Cardiac muscle cell (in vitro differentiated cells and primary cell): ENCODE measurements at regions not wholly inside any gene's neighbourhood (a gene's known extent, or its start where the extent isn't known, plus 50 kb on each side); places are given as distances from the start of the nearest gene placed in this dataset.

ENCODE experiments used
- DNase-seq, 2 donors: peaks; one replicate each; pipeline versions ENCODE4 v3.0.0 to v3.0.0-alpha.2; 2010 to 2017; ENCODE audit warnings: low read depth in 1 of 2, low spot score in 1 of 2
- H3K27ac ChIP-seq: fragments of 200-600 bp; sonication (generic); 2 replicates; pipeline ENCODE4 v1.5.1; 2016
- H3K27me3 ChIP-seq: fragments of 200-600 bp; sonication (generic); 2 replicates; pipeline ENCODE4 v1.6.0; 2016; ENCODE audit warnings: control low read depth
- H3K36me3 ChIP-seq: fragments of 200-600 bp; sonication (generic); 2 replicates; pipeline ENCODE4 v1.5.1; 2016; ENCODE audit warnings: control low read depth
- H3K4me1 ChIP-seq: fragments of 200-600 bp; sonication (generic); 2 replicates; pipeline ENCODE4 v1.8.1; 2017; ENCODE audit warnings: low read depth, mild to moderate bottlenecking, mixed run types
- H3K4me3 ChIP-seq: fragments of 200-600 bp; sonication (generic); 2 replicates; pipeline ENCODE4 v1.5.1; 2016; ENCODE audit warnings: mild to moderate bottlenecking
- H3K9me3 ChIP-seq: fragments of 200-600 bp; sonication (generic); 2 replicates; pipeline ENCODE4 v1.5.1; 2017; ENCODE audit warnings: low read depth, mild to moderate bottlenecking, control low read depth
- TF ChIP-seq, protein P1 (sequence below): IDR thresholded peaks from 2 replicates; pipeline ENCODE4 v1.5.1; 2012; ENCODE audit warnings: low read depth, mild to moderate bottlenecking, low read length

DNA sequence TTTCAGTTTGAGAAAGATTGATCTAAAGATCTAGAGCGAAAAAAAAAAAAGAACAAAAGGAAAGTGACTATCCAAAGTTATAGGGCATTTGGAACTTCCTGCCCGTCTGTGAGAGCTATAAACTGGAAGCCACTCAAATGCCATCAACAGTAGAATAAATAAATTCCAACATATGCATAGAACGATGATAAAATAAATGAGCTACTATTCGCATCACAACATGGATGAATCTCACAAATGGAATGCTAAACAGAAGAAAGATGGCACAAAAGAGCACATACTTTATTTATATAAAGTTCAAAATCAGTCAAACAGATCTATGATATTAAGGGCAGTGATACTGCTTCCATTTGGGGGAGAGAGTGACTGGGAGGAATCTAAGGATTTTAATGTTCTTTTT lies 128.8 kb downstream of the TTC32 start:
- TF ChIP-seq, protein P1, sequence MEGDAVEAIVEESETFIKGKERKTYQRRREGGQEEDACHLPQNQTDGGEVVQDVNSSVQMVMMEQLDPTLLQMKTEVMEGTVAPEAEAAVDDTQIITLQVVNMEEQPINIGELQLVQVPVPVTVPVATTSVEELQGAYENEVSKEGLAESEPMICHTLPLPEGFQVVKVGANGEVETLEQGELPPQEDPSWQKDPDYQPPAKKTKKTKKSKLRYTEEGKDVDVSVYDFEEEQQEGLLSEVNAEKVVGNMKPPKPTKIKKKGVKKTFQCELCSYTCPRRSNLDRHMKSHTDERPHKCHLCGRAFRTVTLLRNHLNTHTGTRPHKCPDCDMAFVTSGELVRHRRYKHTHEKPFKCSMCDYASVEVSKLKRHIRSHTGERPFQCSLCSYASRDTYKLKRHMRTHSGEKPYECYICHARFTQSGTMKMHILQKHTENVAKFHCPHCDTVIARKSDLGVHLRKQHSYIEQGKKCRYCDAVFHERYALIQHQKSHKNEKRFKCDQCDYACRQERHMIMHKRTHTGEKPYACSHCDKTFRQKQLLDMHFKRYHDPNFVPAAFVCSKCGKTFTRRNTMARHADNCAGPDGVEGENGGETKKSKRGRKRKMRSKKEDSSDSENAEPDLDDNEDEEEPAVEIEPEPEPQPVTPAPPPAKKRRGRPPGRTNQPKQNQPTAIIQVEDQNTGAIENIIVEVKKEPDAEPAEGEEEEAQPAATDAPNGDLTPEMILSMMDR = no peak
- H3K27me3 ChIP-seq = no peaks in the 10 kb centered on the region
- no peak overlapping the region for H3K4me3 ChIP-seq
- DNase-seq = no peak
- H3K4me1 ChIP-seq = no peaks in the 10 kb centered on the region
- no peaks in the 10 kb centered on the region for H3K9me3 ChIP-seq
- H3K27ac ChIP-seq = no peak overlapping the region
- H3K36me3 ChIP-seq = no peaks in the 10 kb centered on the region

GRCh38 chr2:19769513-19769912 lies 132.3 kb downstream of the TTC32 start:
- Histone ChIP-seq H3K9me3 (no peaks in the 10 kb centered on the region), H3K27ac (no peak overlapping the region), H3K27me3 (no peaks in the 10 kb centered on the region), H3K4me1 (no peaks in the 10 kb centered on the region), H3K36me3 (no peaks in the 10 kb centered on the region), H3K4me3 (no peak overlapping the region)
- DNase-seq = peak in 1 of 2 donors; percentile 43
- TF ChIP-seq, protein P1 = peak; percentile 35

- H3K9me3 ChIP-seq = no peaks in the 10 kb centered on the region
- H3K27ac ChIP-seq = no peak overlapping the region
- DNase-seq = no peak
- TF ChIP-seq, protein P1 = no peak
- H3K27me3 ChIP-seq = no peaks in the 10 kb centered on the region
- no peak overlapping the region for H3K4me3 ChIP-seq
- no peaks in the 10 kb centered on the region for H3K4me1 ChIP-seq
- H3K36me3 ChIP-seq = no peaks in the 10 kb centered on the region
These were observed 133.9 kb downstream of the TTC32 start for GRCh38 chr2:19767899-19768298.

- Histone ChIP-seq H3K4me3 (no peak overlapping the region), H3K36me3 (no peaks in the 10 kb centered on the region), H3K27ac (no peak overlapping the region), H3K4me1 (no peaks in the 10 kb centered on the region), H3K9me3 (no peaks in the 10 kb centered on the region), H3K27me3 (no peaks in the 10 kb centered on the region)
- TF ChIP-seq, protein P1 = no peak
- DNase-seq = peak in 1 of 2 donors; percentile 56
These were observed 136.8 kb downstream of the TTC32 start for GRCh38 chr2:19764998-19765397.

GRCh38 chr2:19763731-19764130 lies 138.1 kb downstream of the TTC32 start:
- no peak overlapping the region for H3K27ac ChIP-seq
- no peaks in the 10 kb centered on the region for H3K27me3 ChIP-seq
- H3K9me3 ChIP-seq = no peaks in the 10 kb centered on the region
- H3K4me3 ChIP-seq = no peak overlapping the region
- no peak for DNase-seq
- H3K4me1 ChIP-seq = no peaks in the 10 kb centered on the region
- TF ChIP-seq, protein P1 = no peak
- no peaks in the 10 kb centered on the region for H3K36me3 ChIP-seq
